Activated T-helper 2 cell treated with anti-CD3 and anti-CD28 coated beads, Interferon-gamma antibody, Interleukin-2, Interleukin-4, amounts not matched to agents 10 μg/mL and 5 μg/mL and 100 μg/mL, durations not matched to agents 14 hours and 24 hours and 36 hours (primary cell): ENCODE measurements at regions not wholly inside any gene's neighbourhood (a gene's known extent, or its start where the extent isn't known, plus 50 kb on each side); places are given as distances from the start of the nearest gene placed in this dataset.
"Not testable (repeated sequence)": the region's sequence is repeated elsewhere in the genome, so short reads cannot be mapped to it uniquely, and the experiment has no call there.

Source experiments
- DNase-seq: peaks from one replicate; pipeline ENCODE4 v3.0.0; 2021; ENCODE audit warnings: low spot score
- H3K27ac Mint-ChIP-seq: one replicate; pipeline ENCODE4 v1.8.0; 2021; ENCODE audit warnings: mixed read lengths
- H3K27me3 Mint-ChIP-seq: one replicate; pipeline ENCODE4 v1.8.0; 2021; ENCODE audit warnings: low read depth, mixed read lengths
- H3K36me3 Mint-ChIP-seq: one replicate; pipeline ENCODE4 v1.8.0; 2021; ENCODE audit warnings: low read depth, mixed read lengths
- H3K4me1 Mint-ChIP-seq: one replicate; pipeline ENCODE4 v1.8.0; 2021; ENCODE audit warnings: low read depth, mixed read lengths
- H3K4me3 Mint-ChIP-seq: one replicate; pipeline ENCODE4 v1.8.0; 2021; ENCODE audit warnings: low read depth, mild to moderate bottlenecking, moderate library complexity, mixed read lengths
- H3K9me3 Mint-ChIP-seq: one replicate; pipeline ENCODE4 v1.8.0; 2021; ENCODE audit warnings: mixed read lengths
- intact Hi-C: fragments of 100-400 bp; cut with micrococcal nuclease; formaldehyde crosslinking; loops from one replicate; pipeline ENCODE4 v1.15.1; 2023

GRCh38 chr1:30008998-30009657 is 714.3 kb downstream of the MATN1 start:
- Mint-ChIP-seq H3K27me3 (no peaks in the 10 kb centered on the region), H3K9me3 (no peaks in the 10 kb centered on the region), H3K27ac (no peak overlapping the region), H3K4me1 (no peaks in the 10 kb centered on the region), H3K4me3 (no peak overlapping the region), H3K36me3 (no peaks in the 10 kb centered on the region)
- intact Hi-C loops: no loop called here
- DNase-seq: no peak

- no peaks in the 10 kb centered on the region for H3K27me3 Mint-ChIP-seq
- no peaks in the 10 kb centered on the region for H3K36me3 Mint-ChIP-seq
Observed at GRCh38 chr1:30008372-30008997, 714.9 kb downstream of the MATN1 start.

GRCh38 chr1:30005972-30006619 is 717.3 kb downstream of the MATN1 start:
- Mint-ChIP-seq H3K9me3 (no peaks in the 10 kb centered on the region), H3K36me3 (no peaks in the 10 kb centered on the region), H3K27me3 (no peaks in the 10 kb centered on the region), H3K4me3 (no peak overlapping the region), H3K4me1 (no peaks in the 10 kb centered on the region), H3K27ac (no peak overlapping the region)
- no peak for DNase-seq
- intact Hi-C loops: no loop called here

More at GRCh38 chr1:30008372-30008997, 714.9 kb downstream of the MATN1 start:
- Mint-ChIP-seq H3K4me3 (no peak overlapping the region), H3K27ac (no peak overlapping the region), H3K4me1 (no peaks in the 10 kb centered on the region), H3K9me3 (no peaks in the 10 kb centered on the region)
- intact Hi-C loops: no loop called here
- DNase-seq: no peak

GRCh38 chr1:30001732-30002039 is 721.7 kb downstream of the MATN1 start:
- H3K27ac Mint-ChIP-seq: no peak overlapping the region
- no peaks in the 10 kb centered on the region for H3K9me3 Mint-ChIP-seq
- H3K4me1 Mint-ChIP-seq: no peaks in the 10 kb centered on the region
- intact Hi-C loops: no loop called here
- DNase-seq: no peak
- H3K27me3 Mint-ChIP-seq: no peaks in the 10 kb centered on the region
- H3K4me3 Mint-ChIP-seq: no peak overlapping the region
- H3K36me3 Mint-ChIP-seq: no peaks in the 10 kb centered on the region

- Mint-ChIP-seq H3K27ac (no peak overlapping the region), H3K9me3 (peaks cover 3% of the 10 kb centered on the region), H3K4me3 (no peak overlapping the region), H3K36me3 (no peaks in the 10 kb centered on the region), H3K27me3 (no peaks in the 10 kb centered on the region), H3K4me1 (no peaks in the 10 kb centered on the region)
- no peak for DNase-seq
- intact Hi-C loops: no loop called here
Observed at GRCh38 chr1:30001011-30001731, 722.2 kb downstream of the MATN1 start.

- Mint-ChIP-seq H3K4me3 (no peak overlapping the region), H3K4me1 (no peaks in the 10 kb centered on the region), H3K27ac (no peak overlapping the region), H3K27me3 (no peaks in the 10 kb centered on the region), H3K9me3 (peaks cover 6% of the 10 kb centered on the region), H3K36me3 (no peaks in the 10 kb centered on the region)
- no peak for DNase-seq
- intact Hi-C loops: no loop called here
Observed at GRCh38 chr1:30000266-30000665, 723.1 kb downstream of the MATN1 start.

GRCh38 chr1:29999595-29999994 is 723.8 kb downstream of the MATN1 start:
- Mint-ChIP-seq H3K27ac (no peak overlapping the region), H3K27me3 (no peaks in the 10 kb centered on the region), H3K4me1 (no peaks in the 10 kb centered on the region), H3K9me3 (peaks cover 11% of the 10 kb centered on the region), H3K4me3 (no peak overlapping the region), H3K36me3 (no peaks in the 10 kb centered on the region)
- no peak for DNase-seq
- intact Hi-C loops: no loop called here

- H3K4me1 Mint-ChIP-seq: no peaks in the 10 kb centered on the region
- no peaks in the 10 kb centered on the region for H3K27me3 Mint-ChIP-seq
- no peak overlapping the region for H3K27ac Mint-ChIP-seq
- no peaks in the 10 kb centered on the region for H3K36me3 Mint-ChIP-seq
- intact Hi-C loops: no loop called here
- no peak for DNase-seq
- no peak overlapping the region for H3K4me3 Mint-ChIP-seq
- H3K9me3 Mint-ChIP-seq: peaks cover 19% of the 10 kb centered on the region
Observed at GRCh38 chr1:29998686-29999085, 724.7 kb downstream of the MATN1 start.

GRCh38 chr1:29997818-29998217 is 725.6 kb downstream of the MATN1 start:
- H3K4me1 Mint-ChIP-seq, intact Hi-C loops, H3K36me3 Mint-ChIP-seq, H3K27ac Mint-ChIP-seq, H3K4me3 Mint-ChIP-seq, H3K27me3 Mint-ChIP-seq, DNase-seq: not testable (repeated sequence)
- H3K9me3 Mint-ChIP-seq: peaks cover 28% of the 10 kb centered on the region

- H3K4me1 Mint-ChIP-seq: no peaks in the 10 kb centered on the region
- no peaks in the 10 kb centered on the region for H3K27me3 Mint-ChIP-seq
- no peak overlapping the region for H3K4me3 Mint-ChIP-seq
- intact Hi-C loops: no loop called here
- DNase-seq: no peak
- peaks cover 32% of the 10 kb centered on the region for H3K9me3 Mint-ChIP-seq
- no peak overlapping the region for H3K27ac Mint-ChIP-seq
- H3K36me3 Mint-ChIP-seq: no peaks in the 10 kb centered on the region
Observed at GRCh38 chr1:29993950-29994349, 729.4 kb downstream of the MATN1 start.

- no peaks in the 10 kb centered on the region for H3K36me3 Mint-ChIP-seq
- no peaks in the 10 kb centered on the region for H3K4me1 Mint-ChIP-seq
- intact Hi-C loops: no loop called here
- no peak overlapping the region for H3K27ac Mint-ChIP-seq
- peaks cover 32% of the 10 kb centered on the region for H3K9me3 Mint-ChIP-seq
- no peak overlapping the region for H3K4me3 Mint-ChIP-seq
- H3K27me3 Mint-ChIP-seq: no peaks in the 10 kb centered on the region
- no peak for DNase-seq
Observed at GRCh38 chr1:29991815-29992214, 731.6 kb downstream of the MATN1 start.

- Mint-ChIP-seq H3K27me3 (no peaks in the 10 kb centered on the region), H3K4me3 (no peak overlapping the region), H3K36me3 (no peaks in the 10 kb centered on the region), H3K9me3 (peaks cover 28% of the 10 kb centered on the region), H3K27ac (no peak overlapping the region), H3K4me1 (no peaks in the 10 kb centered on the region)
- DNase-seq: no peak
- intact Hi-C loops: no loop called here
Observed at GRCh38 chr1:29991025-29991424, 732.4 kb downstream of the MATN1 start.

- no peak for DNase-seq
- no peaks in the 10 kb centered on the region for H3K4me1 Mint-ChIP-seq
- peaks cover 26% of the 10 kb centered on the region for H3K9me3 Mint-ChIP-seq
- no peak overlapping the region for H3K27ac Mint-ChIP-seq
- intact Hi-C loops: no loop called here
- no peaks in the 10 kb centered on the region for H3K27me3 Mint-ChIP-seq
- no peaks in the 10 kb centered on the region for H3K36me3 Mint-ChIP-seq
- H3K4me3 Mint-ChIP-seq: no peak overlapping the region
Observed at GRCh38 chr1:29990304-29990703, 733.1 kb downstream of the MATN1 start.
